ENCODE measurements at regions not wholly inside any gene's neighbourhood (a gene's known extent, or its start where the extent isn't known, plus 50 kb on each side); places are given as distances from the start of the nearest gene placed in this dataset.

GRCh38 chr2:3966470-3966869, 263.1 kb downstream of the DCDC2C start:
- no peak for DNase-seq (ENCODE audit: low read depth)
- TF ChIP-seq, protein P1, sequence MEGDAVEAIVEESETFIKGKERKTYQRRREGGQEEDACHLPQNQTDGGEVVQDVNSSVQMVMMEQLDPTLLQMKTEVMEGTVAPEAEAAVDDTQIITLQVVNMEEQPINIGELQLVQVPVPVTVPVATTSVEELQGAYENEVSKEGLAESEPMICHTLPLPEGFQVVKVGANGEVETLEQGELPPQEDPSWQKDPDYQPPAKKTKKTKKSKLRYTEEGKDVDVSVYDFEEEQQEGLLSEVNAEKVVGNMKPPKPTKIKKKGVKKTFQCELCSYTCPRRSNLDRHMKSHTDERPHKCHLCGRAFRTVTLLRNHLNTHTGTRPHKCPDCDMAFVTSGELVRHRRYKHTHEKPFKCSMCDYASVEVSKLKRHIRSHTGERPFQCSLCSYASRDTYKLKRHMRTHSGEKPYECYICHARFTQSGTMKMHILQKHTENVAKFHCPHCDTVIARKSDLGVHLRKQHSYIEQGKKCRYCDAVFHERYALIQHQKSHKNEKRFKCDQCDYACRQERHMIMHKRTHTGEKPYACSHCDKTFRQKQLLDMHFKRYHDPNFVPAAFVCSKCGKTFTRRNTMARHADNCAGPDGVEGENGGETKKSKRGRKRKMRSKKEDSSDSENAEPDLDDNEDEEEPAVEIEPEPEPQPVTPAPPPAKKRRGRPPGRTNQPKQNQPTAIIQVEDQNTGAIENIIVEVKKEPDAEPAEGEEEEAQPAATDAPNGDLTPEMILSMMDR (IDR thresholded peaks at IDR 0.05; ENCODE audit: control insufficient read depth, insufficient read depth, low read depth, low read length, missing control alignments): no peak
- H3K4me3 ChIP-seq (ENCODE audit: control insufficient read depth, low read depth, low read length): no peak overlapping the region

- TF ChIP-seq, protein P1 (IDR thresholded peaks at IDR 0.05; ENCODE audit: control insufficient read depth, insufficient read depth, low read depth, low read length, missing control alignments): no peak
- H3K4me3 ChIP-seq (ENCODE audit: control insufficient read depth, low read depth, low read length): no peak overlapping the region
- no peak for DNase-seq (ENCODE audit: low read depth)
Measured at GRCh38 chr2:3968736-3969135, 265.4 kb downstream of the DCDC2C start.

- TF ChIP-seq, protein P1 (IDR thresholded peaks at IDR 0.05; ENCODE audit: control insufficient read depth, insufficient read depth, low read depth, low read length, missing control alignments): no peak
- no peak overlapping the region for H3K4me3 ChIP-seq (ENCODE audit: control insufficient read depth, low read depth, low read length)
- DNase-seq (ENCODE audit: low read depth): no peak
Measured at GRCh38 chr2:3970791-3971651, 267.6 kb downstream of the DCDC2C start.

DNA sequence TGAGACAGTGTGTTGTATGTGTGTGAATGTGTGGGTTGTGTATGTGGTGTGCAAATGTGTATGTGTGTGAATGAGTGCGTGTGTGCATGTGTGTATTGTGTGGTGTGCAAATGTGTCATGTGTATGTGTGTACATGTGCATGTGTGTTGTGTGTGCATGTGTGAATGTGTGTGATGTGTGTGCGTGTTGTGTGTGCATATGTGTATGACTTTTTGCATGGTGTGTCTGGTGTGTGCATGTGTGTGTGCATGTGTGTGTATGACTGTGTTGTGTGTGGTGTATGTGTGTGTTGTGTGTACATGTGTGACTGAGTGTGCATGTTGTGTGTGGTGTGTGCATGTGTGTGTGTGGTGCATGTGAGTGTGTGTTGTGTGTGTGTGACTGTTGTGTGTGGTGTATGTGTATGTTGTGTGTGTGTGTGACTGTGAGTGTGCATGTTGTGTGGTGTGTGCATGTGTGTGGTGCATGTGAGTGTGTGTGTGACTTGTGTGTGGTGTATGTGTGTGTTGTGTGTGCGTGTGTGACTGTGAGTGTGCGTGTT, 268.3 kb downstream of the DCDC2C start:
- H3K4me3 ChIP-seq (ENCODE audit: control insufficient read depth, low read depth, low read length): no peak overlapping the region
- no peak for DNase-seq (ENCODE audit: low read depth)
- TF ChIP-seq, protein P1 (IDR thresholded peaks at IDR 0.05; ENCODE audit: control insufficient read depth, insufficient read depth, low read depth, low read length, missing control alignments): no peak

DNA sequence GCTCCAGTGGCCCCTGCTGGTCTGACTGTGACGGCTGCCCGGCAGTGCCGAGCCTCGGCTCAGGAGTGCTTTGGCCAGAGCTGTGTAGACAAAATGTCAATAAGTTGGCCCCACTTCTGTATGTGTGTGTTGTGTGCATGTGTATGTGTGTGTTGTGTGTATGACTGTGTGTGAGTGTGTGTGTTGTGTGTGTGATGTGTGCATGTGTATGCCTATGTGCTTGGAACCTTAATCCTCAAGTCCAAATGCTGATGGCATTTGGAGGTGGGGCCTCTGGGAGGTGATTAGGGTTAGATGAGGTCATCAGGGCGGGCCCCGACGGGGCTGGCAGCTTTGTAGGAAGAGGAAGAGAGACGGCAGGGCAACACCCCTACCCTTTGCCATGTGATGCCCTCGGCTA, 269.0 kb downstream of the DCDC2C start:
- DNase-seq (ENCODE audit: low read depth): no peak
- TF ChIP-seq, protein P1 (IDR thresholded peaks at IDR 0.05; ENCODE audit: control insufficient read depth, insufficient read depth, low read depth, low read length, missing control alignments): no peak
- no peak overlapping the region for H3K4me3 ChIP-seq (ENCODE audit: control insufficient read depth, low read depth, low read length)

- H3K4me3 ChIP-seq (ENCODE audit: control insufficient read depth, low read depth, low read length): no peak overlapping the region
- TF ChIP-seq, protein P1 (IDR thresholded peaks at IDR 0.05; ENCODE audit: control insufficient read depth, insufficient read depth, low read depth, low read length, missing control alignments): no peak
- no peak for DNase-seq (ENCODE audit: low read depth)
Measured at GRCh38 chr2:3974765-3975164, 271.4 kb downstream of the DCDC2C start.
